Heart left ventricle (tissue), 16 donors: ENCODE measurements at regions not wholly inside any gene's neighbourhood (a gene's known extent, or its start where the extent isn't known, plus 50 kb on each side); places are given as distances from the start of the nearest gene placed in this dataset.

Experiments
- ATAC-seq, 4 donors: fragments of 200-7000 bp; cut with Tn5 transposase; one replicate each; pipeline ENCODE4 v1.9.1; 2020 to 2022; ENCODE audit warnings: moderate library complexity in 4 of 4, mild to moderate bottlenecking in 3 of 4, moderate number of reproducible peaks in 1 of 4
- DNase-seq, 5 donors: peaks; one replicate each; pipeline ENCODE4 v3.0.0-alpha.2; 2020
- H3K27ac ChIP-seq, 12 donors: fragments of 200-600 bp; sonication (generic) in 4 of 12; one replicate each; pipeline versions ENCODE4 v1.5.0 to v1.8.0; 2016 to 2022; ENCODE audit warnings: mild to moderate bottlenecking in 2 of 12
- H3K27me3 ChIP-seq, 9 donors: fragments of 200-600 bp; sonication (generic) in 2 of 9; one replicate each; pipeline versions ENCODE4 v1.5.1 to v1.8.0; 2016 to 2022; ENCODE audit warnings: mild to moderate bottlenecking in 3 of 9
- H3K36me3 ChIP-seq, 9 donors: fragments of 200-600 bp; sonication (generic) in 2 of 9; one replicate each; pipeline versions ENCODE4 v1.5.0 to v1.8.0; 2018 to 2022; ENCODE audit warnings: mild to moderate bottlenecking in 2 of 9
- H3K4me1 ChIP-seq, 12 donors: fragments of 200-600 bp; sonication (generic) in 4 of 12; one replicate each; pipeline versions ENCODE4 v1.5.0 to v1.8.0; 2016 to 2022; ENCODE audit warnings: mild to moderate bottlenecking in 3 of 12
- H3K4me3 ChIP-seq, 12 donors: fragments of 200-600 bp; sonication (generic) in 4 of 12; one replicate each; pipeline versions ENCODE4 v1.5.0 to v1.8.0; 2017 to 2022; ENCODE audit warnings: mild to moderate bottlenecking in 9 of 12, moderate library complexity in 4 of 12
- H3K9me3 ChIP-seq, 12 donors: fragments of 200-600 bp; sonication (generic) in 4 of 12; one replicate each; pipeline versions ENCODE4 v1.5.0 to v1.8.0; 2016 to 2022; ENCODE audit warnings: mild to moderate bottlenecking in 1 of 12
- CTCF ChIP-seq, 12 donors: fragments of 200-600 bp; sonication (generic) in 4 of 12; IDR thresholded peaks; one replicate each; pipeline versions ENCODE4 v1.5.0 to v1.8.0; 2018 to 2022; ENCODE audit warnings: antibody characterized with exemption in 12 of 12, mild to moderate bottlenecking in 5 of 12
- POLR2A ChIP-seq, 2 donors: fragments of 450-650 bp; IDR thresholded peaks; one replicate each; pipeline ENCODE4 v1.6.1; 2017; ENCODE audit warnings: antibody characterized with exemption in 2 of 2, mild to moderate bottlenecking in 2 of 2, moderate library complexity in 2 of 2
- WGBS, 4 donors: extraction: QIAGEN DNeasy Blood & Tissue Kit in 2 of 4; methylation state at CpG; one replicate each; pipeline versions ENCODE4 v1.1.5 to v1.1.7; 2013 to 2018; 5-methylcytosine and 5-hydroxymethylcytosine counted together
- intact Hi-C, 10 donors: fragments of 100-400 bp; cut with DNase I; formaldehyde crosslinking; loops; one replicate each; pipeline versions ENCODE4 v1.11.1 to v1.14.2; 2022
- donor health status: ischemic (EF 13 %, LVEDD 7.1; RV severe dilation, severe dysfunction).
- donor health status: healthy with polysubstance abuse.
- donor health status: DM: no; HTN: yes; CAD: no.
- donor health status: DM: no; HTN: no; CAD: no.
- donor health status: ischemic (EF 25% LVEDD 6.9; RV normal size, moderate dysfunction).
- donor health status: ischemic (EF 25% LVEDD 5.7; RV mildly dilated, moderate dysfunction).
- donor health status: healthy.
- donor health status: DM: yes; HTN: yes; CAD: no.
- donor health status: ischemic (EF 35%, LVEDD 5.7; RV mildly dilated, moderate dysfunction).
- donor health status: nonischemic (EF 11% LVEDD 7.7; RV severe dilation, severe dysfunction).
- donor health status: DM: yes; HTN: yes; CAD: no.
- donor health status: PGD.
- donor health status: ischemic (EF 29% LVEDD 5.4; RV normal size, mild dysfunction).
- donor health status: nonischemic (EF 23%, LVEDD 6.1; RV moderate dilation, normal function).

GRCh38 chr2:208830203-208830602, 423.6 kb downstream of the PTH2R start:
- no peaks in the 10 kb centered on the region for H3K4me1 ChIP-seq
- TF ChIP-seq CTCF (IDR thresholded peaks at IDR 0.05) (no peak), POLR2A (IDR thresholded peaks at IDR 0.05) (no peak)
- intact Hi-C loops = no loop called here
- H3K4me3 ChIP-seq = no peak overlapping the region
- no peak for ATAC-seq
- 80 to 91% (median 83%) methylated on average over 3 of the region's 3 CpGs for WGBS, 4 donors
- DNase-seq = no peak
- H3K9me3 ChIP-seq = no peaks in the 10 kb centered on the region
- no peaks in the 10 kb centered on the region for H3K27me3 ChIP-seq
- H3K27ac ChIP-seq = no peak overlapping the region
- no peaks in the 10 kb centered on the region for H3K36me3 ChIP-seq

- H3K9me3 ChIP-seq = peaks cover 0 to 15% (median 8%) of the 10 kb centered on the region in 12 donors
- no peak overlapping the region for H3K27ac ChIP-seq
- DNase-seq (no peak), ATAC-seq (no peak)
- no peaks in the 10 kb centered on the region for H3K36me3 ChIP-seq
- TF ChIP-seq POLR2A (IDR thresholded peaks at IDR 0.05) = no peak
- TF ChIP-seq CTCF (IDR thresholded peaks at IDR 0.05) = no peak
- no peaks in the 10 kb centered on the region for H3K4me1 ChIP-seq
- no peaks in the 10 kb centered on the region for H3K27me3 ChIP-seq
- intact Hi-C loops = loop anchor here in 1 of 10 donors (10.0 kb wide), 1 partner anchor 957 kb away; no protein-coding TSS in a partner anchor
- H3K4me3 ChIP-seq = no peak overlapping the region
- 57 to 72% (median 65%) methylated on average over 1 of the region's 1 CpG for WGBS, 4 donors
These were observed 441.1 kb downstream of the PTH2R start for GRCh38 chr2:208847651-208848050.

GRCh38 chr2:208854717-208855116, 448.1 kb downstream of the PTH2R start:
- TF ChIP-seq POLR2A (IDR thresholded peaks at IDR 0.05) (no peak), CTCF (IDR thresholded peaks at IDR 0.05) (no peak)
- Histone ChIP-seq H3K27ac (no peak overlapping the region), H3K9me3 (peaks cover 0 to 34% (median 13%) of the 10 kb centered on the region in 12 donors), H3K36me3 (no peaks in the 10 kb centered on the region), H3K27me3 (no peaks in the 10 kb centered on the region), H3K4me3 (no peak overlapping the region), H3K4me1 (no peaks in the 10 kb centered on the region)
- WGBS, 4 donors = 90 to 93% (median 92%) methylated on average over 6 of the region's 6 CpGs
- intact Hi-C loops = no loop called here
- no peak for ATAC-seq
- DNase-seq = no peak

GRCh38 chr2:208867374-208867773, 460.8 kb downstream of the PTH2R start:
- intact Hi-C loops = no loop called here
- no peak overlapping the region for H3K4me3 ChIP-seq
- H3K27me3 ChIP-seq = no peaks in the 10 kb centered on the region
- peaks cover 0 to 10% (median 1%) of the 10 kb centered on the region in 12 donors for H3K9me3 ChIP-seq
- H3K36me3 ChIP-seq = no peaks in the 10 kb centered on the region
- ATAC-seq (no peak), DNase-seq (no peak)
- H3K27ac ChIP-seq = no peak overlapping the region
- no peaks in the 10 kb centered on the region for H3K4me1 ChIP-seq
- TF ChIP-seq POLR2A (IDR thresholded peaks at IDR 0.05) (no peak), CTCF (IDR thresholded peaks at IDR 0.05) (no peak)
